ENCODE measurements at regions not wholly inside any gene's neighbourhood (a gene's known extent, or its start where the extent isn't known, plus 50 kb on each side); places are given as distances from the start of the nearest gene placed in this dataset.

DNA sequence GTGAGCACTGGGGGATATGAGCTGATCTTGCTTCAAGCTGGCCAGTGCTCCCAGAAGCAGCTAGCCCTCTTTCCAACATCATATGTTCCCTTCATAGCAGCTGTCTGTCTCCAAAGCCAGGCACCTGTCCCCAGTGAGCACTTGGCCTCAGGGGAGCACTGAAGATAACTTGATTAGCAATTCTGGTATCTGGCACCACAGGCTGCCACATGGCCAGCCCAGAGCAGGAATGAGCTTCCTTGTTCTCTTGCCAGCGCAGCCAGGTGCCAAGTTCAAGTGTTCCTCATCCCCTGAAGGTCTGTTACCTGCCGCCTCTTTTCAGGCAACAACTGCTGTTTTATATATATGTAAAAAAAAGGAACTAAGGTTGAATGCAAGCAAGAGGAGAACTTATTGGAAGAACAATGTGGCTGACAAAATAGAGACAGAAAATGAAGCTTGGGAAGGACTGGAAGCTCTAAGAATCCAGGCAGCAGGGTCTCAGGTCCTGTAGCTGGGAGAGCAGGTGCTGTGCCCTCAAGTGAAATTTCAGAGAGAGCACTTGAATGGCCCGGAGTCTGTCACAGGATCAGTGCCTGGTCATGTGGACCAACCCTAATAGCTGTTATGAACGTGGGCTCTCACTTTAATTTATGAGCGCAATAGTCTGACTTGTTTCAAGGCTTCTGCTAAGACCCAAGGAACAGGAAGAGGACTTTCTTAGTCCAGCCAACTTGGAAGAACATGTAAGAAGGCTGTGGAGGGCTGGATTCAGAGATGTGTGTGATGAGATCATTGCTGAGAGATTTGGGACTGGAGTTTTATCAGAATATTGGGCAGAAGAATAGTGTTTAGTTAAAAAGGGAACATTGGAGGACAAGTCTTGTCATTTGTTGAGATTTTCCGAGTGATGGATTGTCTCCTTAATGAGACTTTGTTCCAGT is 267.2 kb downstream of the GLRX3 start:
- no peak for DNase-seq (ENCODE audit: low spot score)

- DNase-seq (ENCODE audit: low spot score): no peak
Observed at GRCh38 chr10:130404476-130405055, 268.4 kb downstream of the GLRX3 start.

DNA sequence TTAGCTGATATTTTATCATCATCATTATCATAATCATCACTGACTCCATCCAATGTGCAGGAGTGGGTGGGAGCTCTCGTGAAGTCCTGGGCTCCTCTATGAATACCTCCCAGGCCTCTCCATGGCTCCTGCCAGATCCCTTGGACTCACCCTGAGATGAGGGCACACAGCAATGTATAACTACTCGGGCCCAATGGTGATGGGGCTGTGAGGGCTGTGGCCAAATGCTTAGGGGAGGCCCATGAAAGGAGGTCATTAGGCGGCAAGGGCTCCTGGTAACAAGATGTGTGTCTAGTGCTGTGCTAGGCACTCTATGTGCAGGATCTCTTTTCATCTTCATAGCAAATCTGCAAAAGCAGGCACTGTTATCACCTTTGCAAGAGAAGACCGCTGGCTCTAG is 270.9 kb downstream of the GLRX3 start:
- no peak for DNase-seq (ENCODE audit: low spot score)

GRCh38 chr10:130409331-130409730 is 273.1 kb downstream of the GLRX3 start:
- DNase-seq (ENCODE audit: low spot score): no peak

DNA sequence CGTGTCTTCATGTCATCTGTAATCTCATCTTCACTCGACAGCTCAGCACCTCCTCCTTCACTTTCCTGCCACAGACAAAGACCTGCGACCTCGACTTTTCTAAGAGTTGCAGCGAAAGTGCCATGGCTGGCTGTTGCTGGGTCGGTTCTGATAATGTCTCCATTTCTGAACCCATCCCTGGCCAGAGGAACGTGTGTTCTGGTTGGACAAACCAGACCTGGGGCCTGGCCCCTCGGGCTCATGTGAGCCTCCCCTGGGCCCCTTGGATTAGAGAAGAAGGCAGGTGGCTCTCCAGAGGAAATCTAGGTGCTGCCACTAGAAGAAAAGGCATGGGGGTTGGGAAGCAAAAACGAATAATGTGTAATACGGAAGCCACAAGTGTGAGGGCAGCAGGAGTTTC is 273.7 kb downstream of the GLRX3 start:
- DNase-seq (ENCODE audit: low spot score): no peak

DNA sequence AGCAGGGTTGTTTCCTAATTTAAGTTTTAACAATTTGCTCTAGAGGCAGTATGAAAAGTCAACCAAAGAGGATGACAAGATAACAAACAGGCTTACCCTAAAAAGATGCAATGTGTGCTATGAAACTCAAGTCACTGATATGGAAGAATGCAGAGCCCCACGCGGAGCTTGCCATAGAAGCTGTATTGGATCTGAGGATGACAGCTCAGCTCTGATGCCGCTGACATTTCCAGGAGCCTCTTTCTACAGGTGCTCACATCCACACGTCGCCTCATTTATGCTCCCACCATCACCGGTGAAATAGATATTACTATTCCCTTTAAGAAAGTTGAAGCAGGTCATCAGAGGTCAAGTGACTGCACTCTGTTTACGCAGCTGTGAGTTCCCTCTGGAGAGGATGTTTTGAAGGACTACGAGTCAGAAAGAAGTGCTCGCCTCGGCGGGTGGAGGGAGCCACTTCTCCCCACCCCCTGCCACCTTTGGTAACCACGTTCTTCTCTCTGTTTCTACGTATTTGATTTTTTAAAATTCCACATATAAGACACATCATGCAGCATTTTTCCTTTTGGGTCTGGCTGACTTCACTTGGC is 275.4 kb downstream of the GLRX3 start:
- DNase-seq (ENCODE audit: low spot score): no peak

GRCh38 chr10:130412317-130412716 is 276.1 kb downstream of the GLRX3 start:
- DNase-seq (ENCODE audit: low spot score): no peak

DNA sequence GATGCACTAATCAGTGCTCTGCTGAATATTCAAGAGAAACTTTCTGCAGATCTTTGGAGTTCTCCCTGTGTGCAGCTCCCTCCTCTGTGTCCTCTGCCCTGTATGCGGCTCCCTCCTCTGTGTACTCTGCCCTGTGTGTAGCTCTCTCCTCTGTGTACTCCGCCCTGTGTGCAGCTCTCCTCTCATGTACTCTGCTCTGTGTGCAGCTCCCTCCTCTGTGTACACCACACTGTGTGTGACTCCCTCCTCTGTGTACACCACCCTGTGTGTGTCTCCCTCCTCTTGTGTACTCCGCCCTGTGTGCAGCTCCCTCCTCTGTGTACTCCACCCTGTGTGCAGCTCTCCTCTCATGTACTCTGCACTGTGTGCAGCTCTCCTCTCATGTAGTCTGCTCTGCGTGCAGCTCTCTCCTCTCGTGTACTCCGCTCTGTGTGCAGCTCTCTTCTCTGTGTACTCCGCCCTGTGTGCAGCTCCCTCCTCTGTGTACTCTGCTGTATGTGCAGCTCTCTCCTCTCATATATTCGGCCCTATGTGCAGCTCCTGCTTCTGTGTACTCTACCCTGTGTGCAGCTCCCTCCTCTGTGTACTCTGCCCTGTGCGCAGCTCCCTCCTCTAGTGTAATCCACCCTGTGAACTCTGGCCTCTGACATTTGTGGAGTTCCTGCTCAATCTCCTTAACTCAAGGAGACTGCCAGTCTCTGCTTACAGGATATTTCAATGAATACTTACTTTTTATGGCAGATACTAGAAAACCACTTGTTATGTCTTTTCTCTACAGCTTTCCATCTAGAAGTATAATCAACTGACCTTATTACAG is 280.4 kb downstream of the GLRX3 start:
- no peak for DNase-seq (ENCODE audit: low spot score)

- no peak for DNase-seq (ENCODE audit: low spot score)
Observed at GRCh38 chr10:130418731-130419130, 282.5 kb downstream of the GLRX3 start.

DNA sequence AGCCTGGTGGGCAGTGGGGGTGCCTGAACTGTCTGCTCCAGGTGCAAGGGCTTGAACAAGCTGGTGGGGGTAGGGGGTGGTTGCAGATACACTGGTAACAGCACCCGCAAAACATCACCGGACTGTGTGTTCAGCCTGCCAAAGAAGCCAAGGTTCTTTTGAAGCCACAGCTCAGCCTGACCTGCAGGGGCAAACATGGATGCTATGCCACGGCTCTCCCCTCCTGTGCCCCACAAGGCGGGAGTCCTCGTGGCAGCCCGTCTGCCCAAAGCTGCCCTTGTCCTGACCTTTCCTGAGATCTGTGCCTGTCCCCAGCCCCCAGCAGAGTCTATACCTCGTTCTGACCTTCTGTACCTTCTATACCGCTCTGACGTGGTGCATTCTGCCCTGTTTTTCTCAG is 285.7 kb downstream of the GLRX3 start:
- DNase-seq (ENCODE audit: low spot score): no peak

DNA sequence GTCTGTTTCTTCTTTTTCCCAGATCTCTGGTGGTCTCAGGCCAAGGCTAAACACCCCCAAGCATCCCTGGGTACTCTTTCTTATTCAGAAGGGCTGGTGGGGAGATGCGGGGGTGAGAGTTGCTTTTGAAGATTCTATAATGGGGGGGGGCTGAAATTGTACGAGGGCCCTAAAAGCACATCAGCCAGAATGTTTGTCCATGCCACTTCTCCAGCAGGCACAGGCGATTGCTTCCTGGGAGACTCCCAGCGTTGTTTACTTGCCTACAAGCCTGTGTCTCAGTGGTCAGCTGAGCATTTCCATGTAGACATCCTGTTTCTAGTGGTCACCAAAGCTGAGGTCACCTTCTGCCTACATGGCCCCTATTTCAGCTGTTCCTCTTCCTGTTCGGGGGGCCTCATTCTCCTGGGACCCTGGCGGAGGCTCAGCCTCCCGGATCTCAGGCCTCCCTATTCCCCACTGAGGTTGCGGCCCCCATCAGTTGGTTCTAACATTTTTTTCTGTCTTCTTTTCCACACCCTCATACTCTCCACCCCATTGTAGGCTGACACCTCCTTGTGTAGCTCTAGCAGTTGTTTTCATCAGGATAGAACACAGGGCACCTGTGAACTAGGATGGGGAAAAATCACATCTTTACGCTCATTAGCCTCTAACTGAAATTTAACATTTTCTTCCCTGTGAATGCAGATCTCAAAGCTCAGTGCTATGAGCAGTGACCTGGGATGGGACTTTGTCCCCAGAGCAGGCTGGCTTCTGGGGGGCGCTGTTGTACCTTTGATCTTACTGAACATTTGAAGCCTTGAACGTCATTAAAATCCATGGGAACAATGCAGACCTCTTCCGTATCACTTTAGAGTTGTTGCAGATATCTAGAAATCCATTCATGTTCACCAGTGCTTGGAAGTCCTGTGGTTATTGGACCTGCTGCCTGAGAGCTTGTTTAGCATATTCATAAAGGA is 286.5 kb downstream of the GLRX3 start:
- no peak for DNase-seq (ENCODE audit: low spot score)

DNA sequence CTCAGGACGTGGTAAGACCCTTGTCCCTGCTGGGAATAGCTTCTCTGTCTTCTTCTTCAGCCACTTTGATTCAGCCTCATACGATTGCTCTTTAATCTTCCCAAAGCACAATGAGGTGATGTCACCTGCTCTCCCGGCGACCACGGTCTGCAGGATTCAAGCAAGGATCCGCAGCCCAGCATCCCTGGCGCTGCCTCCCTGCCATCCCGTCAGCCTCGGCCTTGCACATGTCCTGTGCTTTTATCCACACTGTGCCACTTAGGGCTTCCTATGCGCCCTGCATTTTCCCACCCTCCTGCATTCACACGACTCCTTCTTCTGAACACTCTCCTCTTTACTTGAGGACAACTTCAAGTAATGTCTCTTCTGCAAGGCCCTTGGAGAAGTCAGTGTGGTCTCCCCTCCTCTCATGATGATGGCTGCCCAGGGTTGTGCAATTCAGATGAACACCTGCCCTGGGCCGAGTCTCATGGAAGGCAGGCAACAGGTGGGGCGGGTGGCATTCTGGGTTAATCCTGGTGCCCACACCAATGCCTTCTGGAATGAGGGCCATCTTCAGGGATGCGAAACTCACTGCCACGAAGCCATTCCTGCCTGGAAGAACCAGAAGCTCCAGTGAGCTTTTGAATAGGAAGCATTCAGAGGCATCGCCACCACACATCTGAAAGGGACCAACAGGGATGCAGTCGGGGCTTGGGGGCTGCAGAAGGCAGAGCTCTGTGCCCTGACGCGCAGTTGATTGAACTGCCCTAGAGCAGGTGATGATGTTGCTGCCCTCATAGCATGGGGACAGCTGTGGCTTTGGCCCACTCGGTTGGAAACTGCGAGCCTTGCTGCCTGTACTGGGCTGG is 287.5 kb downstream of the GLRX3 start:
- no peak for DNase-seq (ENCODE audit: low spot score)

- DNase-seq (ENCODE audit: low spot score): no peak
Observed at GRCh38 chr10:130424418-130424817, 288.2 kb downstream of the GLRX3 start.

DNA sequence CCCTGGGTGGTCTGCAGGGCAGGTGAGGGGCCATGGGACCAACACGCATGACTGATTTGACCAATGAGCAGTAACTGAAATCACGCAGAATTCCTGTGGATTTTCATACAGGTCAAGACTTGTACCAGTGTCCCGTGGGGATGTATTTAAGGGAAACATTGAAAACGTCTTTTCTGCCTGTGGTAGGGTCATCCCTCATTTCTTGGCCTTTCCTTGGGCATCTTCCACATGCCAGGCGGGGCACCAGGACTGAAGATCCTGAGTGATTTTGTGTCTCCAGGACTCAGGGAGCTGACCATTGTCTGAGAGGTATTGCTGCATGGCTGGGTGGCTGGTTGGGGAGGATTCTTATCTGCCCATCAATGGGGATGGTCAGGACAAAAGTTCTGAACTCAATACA is 289.0 kb downstream of the GLRX3 start:
- no peak for DNase-seq (ENCODE audit: low spot score)

DNA sequence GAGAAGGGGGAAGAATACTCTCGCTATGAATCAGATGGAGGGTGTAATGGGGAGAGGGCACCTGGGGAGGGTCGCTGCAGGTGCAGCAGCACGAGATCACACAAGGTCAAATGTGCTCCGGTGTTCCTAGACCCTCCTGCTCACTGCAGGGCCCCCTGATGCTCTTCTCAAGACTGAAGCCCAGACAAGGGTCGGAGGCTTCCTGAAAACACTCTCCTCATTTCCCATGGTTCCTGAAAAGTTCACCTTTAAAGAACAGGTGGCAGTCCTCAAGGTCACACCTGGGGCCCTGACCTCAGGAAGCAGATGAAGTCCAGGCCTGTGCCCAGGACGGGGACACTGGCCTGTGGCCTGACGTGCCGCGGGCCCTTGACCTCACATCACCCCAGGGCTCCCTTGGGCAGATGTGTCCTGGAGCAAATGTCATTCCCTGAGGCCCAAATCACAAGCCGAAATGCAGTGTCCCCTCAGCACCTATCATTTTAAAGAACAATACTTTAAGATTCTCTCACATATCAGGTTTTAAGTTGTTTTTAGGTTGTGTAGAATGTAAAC is 289.8 kb downstream of the GLRX3 start:
- no peak for DNase-seq (ENCODE audit: low spot score)

DNA sequence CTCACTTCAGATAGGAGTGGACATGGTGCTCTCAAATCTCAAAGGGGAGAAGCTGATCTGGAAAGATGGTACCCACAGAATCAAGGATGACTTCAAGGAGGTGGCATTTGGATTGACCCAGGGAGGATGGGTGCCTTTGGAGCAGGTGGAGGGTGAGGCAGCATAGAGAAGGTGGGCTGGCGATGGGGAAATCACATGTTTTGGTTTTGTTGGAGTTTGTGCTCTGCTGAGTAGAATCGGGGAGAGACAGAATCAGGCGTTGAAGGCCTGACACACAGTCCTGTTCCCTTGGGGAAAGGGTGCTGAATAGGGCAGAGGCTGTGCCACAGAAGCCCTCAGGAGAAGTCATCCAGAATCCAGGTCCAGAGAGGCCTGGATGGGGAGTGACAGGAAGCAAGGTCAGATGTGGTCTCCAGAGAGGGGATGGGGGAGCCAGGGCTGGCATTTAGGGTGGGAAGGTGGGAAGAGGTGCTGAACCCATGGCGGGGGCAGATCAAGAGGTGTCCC is 291.1 kb downstream of the GLRX3 start:
- no peak for DNase-seq (ENCODE audit: low spot score)

- DNase-seq (ENCODE audit: low spot score): no peak
Observed at GRCh38 chr10:130428936-130429335, 292.7 kb downstream of the GLRX3 start.

DNA sequence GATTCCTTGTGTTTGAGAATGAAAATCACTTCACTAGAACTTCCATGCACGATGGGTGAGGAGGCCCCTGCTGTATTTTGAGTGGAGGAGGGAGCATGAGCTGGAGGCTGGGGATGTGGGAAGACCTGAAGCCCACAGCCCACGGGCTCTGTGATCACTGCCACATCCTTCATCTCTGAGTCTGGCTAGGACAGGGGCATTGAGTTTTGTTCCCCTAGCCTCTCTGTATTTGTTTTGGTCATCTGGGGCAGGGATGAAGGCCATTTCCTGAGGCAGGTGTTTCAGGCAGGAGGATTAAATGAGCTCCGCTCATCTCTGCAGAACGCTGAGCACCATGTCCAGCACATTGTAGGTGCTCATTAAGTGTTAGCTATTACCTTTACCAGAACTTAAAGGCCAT is 293.6 kb downstream of the GLRX3 start:
- no peak for DNase-seq (ENCODE audit: low spot score)

DNA sequence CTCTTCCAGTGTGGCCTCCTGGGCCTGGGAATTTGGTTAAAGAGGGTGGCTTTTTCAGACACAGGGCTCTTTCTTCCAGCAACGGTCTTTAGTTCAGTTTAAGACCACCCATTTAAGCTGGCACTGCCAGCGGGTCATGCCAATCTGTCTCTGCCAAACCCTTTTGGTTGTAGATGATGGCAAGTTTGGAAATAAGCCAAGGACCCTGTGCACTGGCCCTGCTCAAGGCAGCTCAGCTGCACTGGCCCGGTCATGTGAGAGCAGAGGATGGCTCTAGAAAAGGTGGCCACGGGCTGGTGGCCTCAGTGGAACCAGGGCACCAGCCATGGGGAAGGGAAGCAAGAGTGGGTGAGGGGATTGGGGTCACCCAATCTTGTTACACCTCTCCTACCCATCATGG is 294.1 kb downstream of the GLRX3 start:
- DNase-seq (ENCODE audit: low spot score): no peak
